Caco-2 (cell line): ENCODE measurements at regions not wholly inside any gene's neighbourhood (a gene's known extent, or its start where the extent isn't known, plus 50 kb on each side); places are given as distances from the start of the nearest gene placed in this dataset.

Experiments used
- BruUV-seq: library from RNA; stranded (reverse); fragments of 400-500 nt; replicated peaks from 2 replicates; lab custom pipeline; 2021; lab: Mats Ljungman, UMichigan
- CTCF ChIA-PET: fragments of 300-600 bp; sonication (Branson Sonifier 250); formaldehyde crosslinking; loops from one replicate; lab custom pipeline; 2022; ENCODE audit warnings: antibody characterized with exemption; lab: Charles Lee
- POLR2A ChIA-PET: fragments of 300-600 bp; sonication (Branson Sonifier 250); formaldehyde crosslinking; loops from one replicate; lab custom pipeline; 2022; ENCODE audit warnings: antibody characterized with exemption; lab: Charles Lee
- DNase-seq, 2 experiments: peaks; one replicate each; pipeline versions ENCODE4 v3.0.0 to v3.0.0-alpha.2; 2020 to 2022
- H3K27me3 ChIP-seq: replicated peaks from 2 replicates; pipeline ENCODE4 v1.6.0; 2011; ENCODE audit warnings: low read length; ENCODE audit not compliant: control insufficient read depth, insufficient read depth
- H3K36me3 ChIP-seq: 2 replicates; pipeline ENCODE4 v1.5.1; 2011; ENCODE audit warnings: low read length; ENCODE audit not compliant: control insufficient read depth, insufficient read depth
- H3K4me1 ChIP-seq: fragments of 250-450 bp; sonication (Bioruptor Pico); 2 replicates; pipeline ENCODE4 v1.5.1; 2020; ENCODE audit warnings: mild to moderate bottlenecking
- H3K4me3 ChIP-seq: 2 replicates; pipeline ENCODE4 v1.5.1; 2011; ENCODE audit warnings: low read depth, mild to moderate bottlenecking, control low read depth, low read length
- H3K9me3 ChIP-seq: fragments of 250-450 bp; sonication (Bioruptor Pico); 2 replicates; pipeline ENCODE4 v1.5.1; 2020; ENCODE audit warnings: mild to moderate bottlenecking, moderate library complexity
- H3K27ac Mint-ChIP-seq: one replicate; pipeline ENCODE4 v1.8.0; 2022; ENCODE audit warnings: mixed read lengths; ENCODE audit not compliant: unreplicated experiment
- H3K27me3 Mint-ChIP-seq: one replicate; pipeline ENCODE4 v1.8.0; 2022; ENCODE audit warnings: mixed read lengths; ENCODE audit not compliant: insufficient read depth, unreplicated experiment
- H3K36me3 Mint-ChIP-seq: one replicate; pipeline ENCODE4 v1.8.0; 2022; ENCODE audit warnings: mild to moderate bottlenecking, mixed read lengths; ENCODE audit not compliant: insufficient read depth, unreplicated experiment
- H3K4me1 Mint-ChIP-seq: one replicate; pipeline ENCODE4 v1.8.0; 2022; ENCODE audit warnings: low read depth, mixed read lengths; ENCODE audit not compliant: unreplicated experiment
- H3K4me3 Mint-ChIP-seq: one replicate; pipeline ENCODE4 v1.8.0; 2022; ENCODE audit warnings: mild to moderate bottlenecking, moderate library complexity, mixed read lengths; ENCODE audit not compliant: unreplicated experiment
- H3K9me3 Mint-ChIP-seq: one replicate; pipeline ENCODE4 v1.8.0; 2022; ENCODE audit warnings: mixed read lengths; ENCODE audit not compliant: unreplicated experiment
- CTCF ChIP-seq, 2 experiments: fragments of 200-600 bp in 1 of 2; IDR thresholded peaks; 1 replicate in 1 of 2; 2 replicates in 1 of 2; pipeline versions ENCODE4 v1.5.1 to v1.8.0; 2011 to 2022; ENCODE audit warnings: antibody characterized with exemption in 1 of 2, control low read depth in 1 of 2, inconsistent platforms in 1 of 2, low read depth in 1 of 2, low read length in 1 of 2, mild to moderate bottlenecking in 1 of 2, moderate library complexity in 1 of 2; ENCODE audit not compliant: insufficient read depth in 1 of 2, severe bottlenecking in 1 of 2, unreplicated experiment in 1 of 2
- intact Hi-C: fragments of 100-400 bp; cut with micrococcal nuclease; formaldehyde crosslinking; loops from one replicate; pipeline ENCODE4 v1.10.0; 2022; ENCODE audit not compliant: unreplicated experiment

GRCh38 chr4:67261971-67262370, 283.3 kb downstream of the CENPC start:
- no peak for DNase-seq
- Histone ChIP-seq H3K27me3 (no peaks in the 10 kb centered on the region), H3K4me3 (no peak overlapping the region), H3K9me3 (no peaks in the 10 kb centered on the region), H3K36me3 (no peaks in the 10 kb centered on the region), H3K4me1 (no peaks in the 10 kb centered on the region)
- POLR2A ChIA-PET, result no interaction called here
- H3K9me3 Mint-ChIP-seq, result no peaks in the 10 kb centered on the region
- peaks cover 8% of the 10 kb centered on the region for H3K27me3 Mint-ChIP-seq
- CTCF ChIA-PET, result no interaction called here
- H3K4me3 Mint-ChIP-seq, result no peak overlapping the region
- H3K4me1 Mint-ChIP-seq, result no peaks in the 10 kb centered on the region
- H3K27ac Mint-ChIP-seq, result no peak overlapping the region
- H3K36me3 Mint-ChIP-seq, result no peaks in the 10 kb centered on the region
- intact Hi-C loops, result no loop called here
- TF ChIP-seq CTCF (IDR thresholded peaks at IDR 0.05; ENCODE audit: insufficient read depth in 1 of 2, low read depth in 1 of 2, low read length in 1 of 2, severe bottlenecking in 1 of 2, unreplicated experiment in 1 of 2), result no peak
- BruUV-seq, result no TSS peak

- intact Hi-C loops, result no loop called here
- no peak for TF ChIP-seq CTCF (IDR thresholded peaks at IDR 0.05; ENCODE audit: insufficient read depth in 1 of 2, low read depth in 1 of 2, low read length in 1 of 2, severe bottlenecking in 1 of 2, unreplicated experiment in 1 of 2)
- Histone ChIP-seq H3K36me3 (no peaks in the 10 kb centered on the region), H3K9me3 (no peaks in the 10 kb centered on the region), H3K4me3 (no peak overlapping the region), H3K4me1 (no peaks in the 10 kb centered on the region), H3K27me3 (no peaks in the 10 kb centered on the region)
- H3K4me1 Mint-ChIP-seq, result no peaks in the 10 kb centered on the region
- no peaks in the 10 kb centered on the region for H3K36me3 Mint-ChIP-seq
- H3K27me3 Mint-ChIP-seq, result peaks cover 8% of the 10 kb centered on the region
- POLR2A ChIA-PET, result no interaction called here
- H3K27ac Mint-ChIP-seq, result no peak overlapping the region
- no peaks in the 10 kb centered on the region for H3K9me3 Mint-ChIP-seq
- no peak overlapping the region for H3K4me3 Mint-ChIP-seq
- DNase-seq, result no peak
- no TSS peak for BruUV-seq
- CTCF ChIA-PET, result no interaction called here
Measured at GRCh38 chr4:67256388-67257043, 288.8 kb downstream of the CENPC start.

GRCh38 chr4:67250131-67250896, 295.0 kb downstream of the CENPC start:
- Mint-ChIP-seq H3K27ac (no peak overlapping the region), H3K36me3 (no peaks in the 10 kb centered on the region), H3K4me1 (no peaks in the 10 kb centered on the region), H3K9me3 (no peaks in the 10 kb centered on the region), H3K27me3 (peaks cover under 1% of the 10 kb centered on the region), H3K4me3 (no peak overlapping the region)
- Histone ChIP-seq H3K27me3 (no peaks in the 10 kb centered on the region), H3K4me3 (no peak overlapping the region), H3K4me1 (no peaks in the 10 kb centered on the region), H3K9me3 (no peaks in the 10 kb centered on the region), H3K36me3 (no peaks in the 10 kb centered on the region)
- POLR2A ChIA-PET, result no interaction called here
- intact Hi-C loops, result no loop called here
- CTCF ChIA-PET, result no interaction called here
- TF ChIP-seq CTCF (IDR thresholded peaks at IDR 0.05; ENCODE audit: insufficient read depth in 1 of 2, low read depth in 1 of 2, low read length in 1 of 2, severe bottlenecking in 1 of 2, unreplicated experiment in 1 of 2), result no peak
- DNase-seq, result no peak
- BruUV-seq, result no TSS peak
